GM12878 (cell line): ENCODE measurements at regions not wholly inside any gene's neighbourhood (a gene's known extent, or its start where the extent isn't known, plus 50 kb on each side); places are given as distances from the start of the nearest gene placed in this dataset.

Experiments used
- CHD2 ChIP-seq: IDR thresholded peaks from 2 replicates; pipeline ENCODE4 v1.6.1; 2011; ENCODE audit warnings: low read depth, low read length, improper control_type of control experiment, borderline replicate concordance
- EP300 ChIP-seq, 2 experiments: fragments of 150-350 bp in 1 of 2; IDR thresholded peaks; 2 replicates each; pipeline ENCODE4 v1.6.1; 2011 to 2012; ENCODE audit warnings: low read depth in 2 of 2, low read length in 2 of 2, borderline replicate concordance in 1 of 2, improper control_type of control experiment in 1 of 2, inconsistent platforms in 1 of 2; ENCODE audit not compliant: control insufficient read depth in 1 of 2
- GABPA ChIP-seq: IDR thresholded peaks from 2 replicates; pipeline ENCODE4 v1.6.1; 2014; ENCODE audit warnings: antibody characterized with exemption, low read depth, mild to moderate bottlenecking, inconsistent platforms
- MYC ChIP-seq: IDR thresholded peaks from 2 replicates; pipeline ENCODE4 v1.6.1; 2011; ENCODE audit warnings: mild to moderate bottlenecking, low read length, moderate library complexity, inconsistent platforms; ENCODE audit not compliant: insufficient read depth, insufficient replicate concordance, insufficient read length, severe bottlenecking
- PAX5 ChIP-seq: IDR thresholded peaks from 2 replicates; pipeline ENCODE4 v1.6.1; 2011; ENCODE audit warnings: low read depth, low read length, borderline replicate concordance
- TAF1 ChIP-seq: IDR thresholded peaks from 2 replicates; pipeline ENCODE4 v1.6.1; 2011; ENCODE audit warnings: mild to moderate bottlenecking, low read depth, low read length, borderline replicate concordance
- TF ChIP-seq, protein P1 (sequence below), 3 experiments: IDR thresholded peaks in 2 of 3; conservative IDR thresholded peaks in 1 of 3; 2 replicates each; pipeline ENCODE4 v1.5.1; 2011; ENCODE audit warnings: low read depth in 3 of 3, low read length in 3 of 3, mild to moderate bottlenecking in 3 of 3, control low read depth in 2 of 3, moderate library complexity in 2 of 3, inconsistent platforms in 1 of 3, mixed read lengths in 1 of 3; ENCODE audit not compliant: control insufficient read depth in 2 of 3, insufficient read depth in 1 of 3; ENCODE audit errors: extremely low read depth in 1 of 3
- TF ChIP-seq, protein P2 (sequence below): IDR thresholded peaks from 2 replicates; pipeline ENCODE4 v1.6.1; 2012; ENCODE audit warnings: low read length, inconsistent platforms
- TF ChIP-seq, protein P3 (sequence below): fragments of 450-650 bp; IDR thresholded peaks from 2 replicates; pipeline ENCODE4 v1.6.1; 2016; ENCODE audit warnings: mild to moderate bottlenecking, moderate library complexity, borderline replicate concordance

DNA sequence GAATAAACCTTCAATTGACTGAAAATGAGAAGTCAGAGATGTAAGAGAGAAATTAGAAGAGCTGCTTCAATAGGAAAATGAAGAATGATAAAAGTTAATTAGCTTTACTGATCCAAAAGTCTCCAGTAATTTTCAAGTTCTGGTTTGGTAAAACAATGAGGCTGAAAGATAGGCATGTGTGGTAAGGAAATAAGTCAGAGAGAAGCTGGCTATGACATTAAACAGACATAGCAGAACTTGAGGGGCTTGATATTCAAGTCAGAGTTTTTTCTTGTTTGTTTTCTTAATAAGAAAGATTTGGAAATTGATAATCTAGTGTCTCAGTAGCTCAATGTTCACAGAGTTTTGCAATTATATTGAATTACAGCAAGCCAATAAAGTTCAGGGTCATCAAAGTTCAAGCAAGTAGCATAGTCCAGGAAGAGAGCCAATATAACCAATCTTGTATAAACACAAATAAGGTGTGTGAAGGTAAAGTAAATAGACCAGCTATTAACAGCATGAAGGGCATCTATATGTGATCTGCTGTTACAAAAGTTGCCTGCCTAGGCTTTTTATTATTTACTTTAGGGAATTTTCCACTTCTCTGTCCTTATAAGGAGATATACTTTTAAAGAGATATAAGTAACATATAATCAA is 1111.5 kb downstream of the TRHDE start:
- TF ChIP-seq PAX5 (no peak), EP300 (IDR thresholded peaks at IDR 0.05; ENCODE audit: borderline replicate concordance in 1 of 2, control insufficient read depth in 1 of 2, low read depth in 2 of 2, low read length in 2 of 2) (no peak), MYC (no peak), TAF1 (no peak), CHD2 (no peak), GABPA (no peak)
- TF ChIP-seq, protein P1, sequence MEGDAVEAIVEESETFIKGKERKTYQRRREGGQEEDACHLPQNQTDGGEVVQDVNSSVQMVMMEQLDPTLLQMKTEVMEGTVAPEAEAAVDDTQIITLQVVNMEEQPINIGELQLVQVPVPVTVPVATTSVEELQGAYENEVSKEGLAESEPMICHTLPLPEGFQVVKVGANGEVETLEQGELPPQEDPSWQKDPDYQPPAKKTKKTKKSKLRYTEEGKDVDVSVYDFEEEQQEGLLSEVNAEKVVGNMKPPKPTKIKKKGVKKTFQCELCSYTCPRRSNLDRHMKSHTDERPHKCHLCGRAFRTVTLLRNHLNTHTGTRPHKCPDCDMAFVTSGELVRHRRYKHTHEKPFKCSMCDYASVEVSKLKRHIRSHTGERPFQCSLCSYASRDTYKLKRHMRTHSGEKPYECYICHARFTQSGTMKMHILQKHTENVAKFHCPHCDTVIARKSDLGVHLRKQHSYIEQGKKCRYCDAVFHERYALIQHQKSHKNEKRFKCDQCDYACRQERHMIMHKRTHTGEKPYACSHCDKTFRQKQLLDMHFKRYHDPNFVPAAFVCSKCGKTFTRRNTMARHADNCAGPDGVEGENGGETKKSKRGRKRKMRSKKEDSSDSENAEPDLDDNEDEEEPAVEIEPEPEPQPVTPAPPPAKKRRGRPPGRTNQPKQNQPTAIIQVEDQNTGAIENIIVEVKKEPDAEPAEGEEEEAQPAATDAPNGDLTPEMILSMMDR (IDR thresholded peaks at IDR 0.05 in 2 of 3, conservative IDR thresholded peaks at IDR 0.05 in 1 of 3; ENCODE audit: control insufficient read depth in 2 of 3, extremely low read depth in 1 of 3, insufficient read depth in 1 of 3, low read depth in 3 of 3, low read length in 3 of 3), result no peak
- TF ChIP-seq, protein P2, sequence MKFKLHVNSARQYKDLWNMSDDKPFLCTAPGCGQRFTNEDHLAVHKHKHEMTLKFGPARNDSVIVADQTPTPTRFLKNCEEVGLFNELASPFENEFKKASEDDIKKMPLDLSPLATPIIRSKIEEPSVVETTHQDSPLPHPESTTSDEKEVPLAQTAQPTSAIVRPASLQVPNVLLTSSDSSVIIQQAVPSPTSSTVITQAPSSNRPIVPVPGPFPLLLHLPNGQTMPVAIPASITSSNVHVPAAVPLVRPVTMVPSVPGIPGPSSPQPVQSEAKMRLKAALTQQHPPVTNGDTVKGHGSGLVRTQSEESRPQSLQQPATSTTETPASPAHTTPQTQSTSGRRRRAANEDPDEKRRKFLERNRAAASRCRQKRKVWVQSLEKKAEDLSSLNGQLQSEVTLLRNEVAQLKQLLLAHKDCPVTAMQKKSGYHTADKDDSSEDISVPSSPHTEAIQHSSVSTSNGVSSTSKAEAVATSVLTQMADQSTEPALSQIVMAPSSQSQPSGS, result no peak
- TF ChIP-seq, protein P3, sequence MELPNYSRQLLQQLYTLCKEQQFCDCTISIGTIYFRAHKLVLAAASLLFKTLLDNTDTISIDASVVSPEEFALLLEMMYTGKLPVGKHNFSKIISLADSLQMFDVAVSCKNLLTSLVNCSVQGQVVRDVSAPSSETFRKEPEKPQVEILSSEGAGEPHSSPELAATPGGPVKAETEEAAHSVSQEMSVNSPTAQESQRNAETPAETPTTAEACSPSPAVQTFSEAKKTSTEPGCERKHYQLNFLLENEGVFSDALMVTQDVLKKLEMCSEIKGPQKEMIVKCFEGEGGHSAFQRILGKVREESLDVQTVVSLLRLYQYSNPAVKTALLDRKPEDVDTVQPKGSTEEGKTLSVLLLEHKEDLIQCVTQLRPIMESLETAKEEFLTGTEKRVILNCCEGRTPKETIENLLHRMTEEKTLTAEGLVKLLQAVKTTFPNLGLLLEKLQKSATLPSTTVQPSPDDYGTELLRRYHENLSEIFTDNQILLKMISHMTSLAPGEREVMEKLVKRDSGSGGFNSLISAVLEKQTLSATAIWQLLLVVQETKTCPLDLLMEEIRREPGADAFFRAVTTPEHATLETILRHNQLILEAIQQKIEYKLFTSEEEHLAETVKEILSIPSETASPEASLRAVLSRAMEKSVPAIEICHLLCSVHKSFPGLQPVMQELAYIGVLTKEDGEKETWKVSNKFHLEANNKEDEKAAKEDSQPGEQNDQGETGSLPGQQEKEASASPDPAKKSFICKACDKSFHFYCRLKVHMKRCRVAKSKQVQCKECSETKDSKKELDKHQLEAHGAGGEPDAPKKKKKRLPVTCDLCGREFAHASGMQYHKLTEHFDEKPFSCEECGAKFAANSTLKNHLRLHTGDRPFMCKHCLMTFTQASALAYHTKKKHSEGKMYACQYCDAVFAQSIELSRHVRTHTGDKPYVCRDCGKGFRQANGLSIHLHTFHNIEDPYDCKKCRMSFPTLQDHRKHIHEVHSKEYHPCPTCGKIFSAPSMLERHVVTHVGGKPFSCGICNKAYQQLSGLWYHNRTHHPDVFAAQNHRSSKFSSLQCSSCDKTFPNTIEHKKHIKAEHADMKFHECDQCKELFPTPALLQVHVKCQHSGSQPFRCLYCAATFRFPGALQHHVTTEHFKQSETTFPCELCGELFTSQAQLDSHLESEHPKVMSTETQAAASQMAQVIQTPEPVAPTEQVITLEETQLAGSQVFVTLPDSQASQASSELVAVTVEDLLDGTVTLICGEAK, result no peak
